ENCODE measurements at regions not wholly inside any gene's neighbourhood (a gene's known extent, or its start where the extent isn't known, plus 50 kb on each side); places are given as distances from the start of the nearest gene placed in this dataset.

DNA sequence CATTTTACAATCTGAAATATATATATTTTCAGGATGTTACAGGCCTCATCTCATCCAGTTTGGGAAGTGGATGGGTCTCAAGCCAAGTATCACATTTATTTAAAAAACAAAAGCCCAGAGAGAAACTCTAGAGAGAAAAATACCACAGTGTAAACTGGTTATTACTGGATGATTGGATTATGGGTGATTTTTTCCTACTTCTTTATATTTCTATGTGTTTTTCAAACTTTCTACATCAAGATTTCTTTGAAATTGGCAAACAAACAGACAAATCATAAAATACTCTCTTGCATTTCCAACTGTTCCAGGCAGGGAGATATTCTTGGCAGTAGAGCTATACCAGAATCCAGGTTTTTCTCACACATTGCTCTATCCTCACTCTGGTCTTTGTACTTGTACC is 116.0 kb upstream of the SMIM23 start:
- no peak overlapping the region for H3K4me2 ChIP-seq (ENCODE audit: insufficient read depth in 1 of 2, low read depth in 2 of 2, low read length in 2 of 2)
- no peak overlapping the region for H3K14ac ChIP-seq (ENCODE audit: insufficient read length)
- H3K36me3 ChIP-seq (ENCODE audit: control insufficient read depth in 2 of 4, insufficient read depth in 4 of 4, low read length in 3 of 4) = no peaks in the 10 kb centered on the region
- H4K91ac ChIP-seq (replicated peaks; ENCODE audit: insufficient read length, low read length) = no peak overlapping the region
- DNase-seq (ENCODE audit: low read depth in 1 of 2, low spot score in 2 of 2) (no peak), FAIRE-seq (no peak)
- H3K27ac ChIP-seq (ENCODE audit: low read depth, low read length) = no peak overlapping the region
- H3K4me1 ChIP-seq (replicated peaks in 1 of 4; ENCODE audit: control insufficient read depth in 3 of 4, insufficient read depth in 4 of 4, low read length in 3 of 4) = peaks cover 0 to 12% (median 6%) of the 10 kb centered on the region in 4 experiments; a peak in 6 of 7 replicates
- H2BK120ac ChIP-seq (replicated peaks; ENCODE audit: low read depth, low read length) = no peak overlapping the region
- H4K8ac ChIP-seq (ENCODE audit: extremely low read depth, insufficient read depth, low read length) = no peak overlapping the region
- no peaks in the 10 kb centered on the region for H3K23me2 ChIP-seq (ENCODE audit: low read depth, low read length)
- H2AFZ ChIP-seq (ENCODE audit: low read length) = no peak overlapping the region
- H3K79me1 ChIP-seq (ENCODE audit: low read depth, low read length) = no peaks in the 10 kb centered on the region
- POLR2A ChIA-PET (ENCODE audit: partially characterized antibody) = interaction anchor here (0.6 to 1.5 kb wide), 4 partner anchors 22 to 260 kb away, joined by 3 to 4 read pairs (median 3); no protein-coding TSS in a partner anchor
- peaks cover 0 to 2% (median 0%) of the 10 kb centered on the region in 4 experiments; a peak in 3 of 7 replicates for H3K27me3 ChIP-seq (replicated peaks in 1 of 4; ENCODE audit: control insufficient read depth in 3 of 4, extremely low read depth in 1 of 4, insufficient read depth in 3 of 4, low read length in 3 of 4)
- H2BK20ac ChIP-seq (ENCODE audit: low read length) = no peak overlapping the region
- H3K9ac ChIP-seq (replicated peaks in 1 of 4; ENCODE audit: extremely low read depth in 1 of 4, low read depth in 3 of 4, low read length in 3 of 4) = no peak overlapping the region
- H2BK5ac ChIP-seq (ENCODE audit: low read depth, low read length) = no peak overlapping the region
- H3K23ac ChIP-seq (ENCODE audit: insufficient read length) = no peak overlapping the region
- H2AK5ac ChIP-seq (ENCODE audit: low read depth, low read length) = no peak overlapping the region
- no peak overlapping the region for H3K4ac ChIP-seq (replicated peaks; ENCODE audit: insufficient read length, low read depth, low read length)
- no peaks in the 10 kb centered on the region for H4K20me1 ChIP-seq (replicated peaks in 1 of 2; ENCODE audit: control insufficient read depth in 1 of 2, insufficient read depth in 2 of 2, low read length in 2 of 2)
- no peaks in the 10 kb centered on the region for H3K79me2 ChIP-seq (ENCODE audit: control insufficient read depth in 1 of 2, insufficient read depth in 2 of 2, low read length in 2 of 2)
- CTCF ChIA-PET (ENCODE audit: partially characterized antibody) = interaction anchor here (0.6 to 3.6 kb wide), 4 partner anchors 11 to 251 kb away, joined by 3 to 12 read pairs (median 3); partner anchors contain the start of gene FGF18
- no peak for TF ChIP-seq ZNF274 (IDR thresholded peaks at IDR 0.05; ENCODE audit: borderline replicate concordance, extremely low read depth, low read length)
- no peak overlapping the region for H2BK12ac ChIP-seq (ENCODE audit: low read depth, low read length)
- H3K4me3 ChIP-seq (ENCODE audit: extremely low read depth in 1 of 4, insufficient read depth in 2 of 4, low read depth in 3 of 4, low read length in 4 of 4) = no peak overlapping the region
- no peak overlapping the region for H2BK15ac ChIP-seq (ENCODE audit: low read length)
- H4K5ac ChIP-seq (ENCODE audit: insufficient read length, low read depth, low read length) = no peak overlapping the region
- H3K56ac ChIP-seq (replicated peaks; ENCODE audit: insufficient read length, low read depth, low read length) = no peak overlapping the region
- no peaks in the 10 kb centered on the region for H3K9me3 ChIP-seq (ENCODE audit: insufficient read depth in 2 of 2, low read depth in 1 of 2, low read length in 1 of 2)
- no peak overlapping the region for H3K18ac ChIP-seq (ENCODE audit: extremely low read depth, low read length)

All from H1 (cell line).